ENCODE measurements at regions not wholly inside any gene's neighbourhood (a gene's known extent, or its start where the extent isn't known, plus 50 kb on each side); places are given as distances from the start of the nearest gene placed in this dataset.

- TF ChIP-seq CTCF (conservative IDR thresholded peaks at IDR 0.05; ENCODE audit: low read depth in 2 of 2) (no peak), POLR2AphosphoS5 (IDR thresholded peaks at IDR 0.05; ENCODE audit: low read depth) (no peak), EZH2phosphoT487 (IDR thresholded peaks at IDR 0.05; ENCODE audit: unreplicated experiment) (no peak), EZH2 (IDR thresholded peaks at IDR 0.05; ENCODE audit: low read depth, unreplicated experiment) (no peak), JUNB (IDR thresholded peaks at IDR 0.05; ENCODE audit: unreplicated experiment) (no peak), CREB1 (CRISPR knock-in tag; IDR thresholded peaks at IDR 0.05; ENCODE audit: low read depth) (no peak), ETS1 (IDR thresholded peaks at IDR 0.05) (no peak), ZNF114 (CRISPR knock-in tag; IDR thresholded peaks at IDR 0.05) (no peak), REST (IDR thresholded peaks at IDR 0.05; ENCODE audit: unreplicated experiment) (no peak), NANOG (IDR thresholded peaks at IDR 0.05; ENCODE audit: borderline replicate concordance) (no peak), ZNF331 (CRISPR knock-in tag; IDR thresholded peaks at IDR 0.05; ENCODE audit: low read depth) (no peak)
Observed at GRCh38 chr20:39309458-39309857, 347.3 kb downstream of the DHX35 start.
